SK-N-SH (cell line): ENCODE measurements at regions not wholly inside any gene's neighbourhood (a gene's known extent, or its start where the extent isn't known, plus 50 kb on each side); places are given as distances from the start of the nearest gene placed in this dataset.

Experiments
- CTCF ChIA-PET: fragments of 300-600, 350-600 bp; formaldehyde crosslinking; extraction: SDS; loops from one replicate; lab custom pipeline; 2021; lab: Yijun Ruan, JAX
- POLR2A ChIA-PET: fragments of 350-600 bp; sonication (Branson Sonifier 250); formaldehyde crosslinking; extraction: SDS; loops from one replicate; lab custom pipeline; 2020; ENCODE audit warnings: antibody characterized with exemption, inconsistent platforms; lab: Yijun Ruan, JAX
- DNase-seq: peaks from one replicate; pipeline ENCODE4 v3.0.0; 2012
- H2AFZ ChIP-seq: fragments of 200-600 bp; sonication (generic); 2 replicates; pipeline ENCODE4 v1.8.1; 2016; ENCODE audit warnings: antibody characterized with exemption, mild to moderate bottlenecking, low read depth
- H3F3A ChIP-seq: fragments of 200-600 bp; sonication (generic); replicated peaks from 2 replicates; pipeline ENCODE3; 2016; ENCODE audit warnings: antibody characterized with exemption, mild to moderate bottlenecking; ENCODE audit not compliant: insufficient read depth
- H3K27ac ChIP-seq, 2 experiments: fragments of 200-500 bp in 1 of 2; fragments of 200-600 bp in 1 of 2; sonication (Bioruptor generic) in 1 of 2; sonication (generic), shearing (Covaris generic) in 1 of 2; 2 replicates each; pipeline versions ENCODE4 v1.5.1 to v1.6.1; 2014 to 2016; ENCODE audit warnings: low read depth in 2 of 2, inconsistent platforms in 1 of 2, low read length in 1 of 2, mild to moderate bottlenecking in 1 of 2, mixed read lengths in 1 of 2
- H3K27me3 ChIP-seq: fragments of 200-600 bp; sonication (generic), shearing (Covaris generic); 2 replicates; pipeline ENCODE4 v1.6.1; 2016; ENCODE audit warnings: mixed run types; ENCODE audit not compliant: insufficient read depth
- H3K36me3 ChIP-seq, 2 experiments: fragments of 200-500 bp in 1 of 2; fragments of 200-600 bp in 1 of 2; sonication (Bioruptor generic) in 1 of 2; sonication (generic) in 1 of 2; replicated peaks in 1 of 2; 2 replicates each; pipeline versions ENCODE3 to v1.5.1; 2014 to 2016; ENCODE audit warnings: low read length in 1 of 2, mild to moderate bottlenecking in 1 of 2; ENCODE audit not compliant: insufficient read depth in 2 of 2, control insufficient read depth in 1 of 2
- H3K4me1 ChIP-seq, 2 experiments: fragments of 200-500 bp in 1 of 2; fragments of 200-600 bp in 1 of 2; sonication (Bioruptor generic) in 1 of 2; sonication (generic), shearing (Covaris generic) in 1 of 2; 2 replicates each; pipeline versions ENCODE4 v1.5.1 to v1.6.1; 2014 to 2016; ENCODE audit warnings: low read depth in 1 of 2, low read length in 1 of 2, mixed run types in 1 of 2; ENCODE audit not compliant: insufficient read depth in 2 of 2, control insufficient read depth in 1 of 2
- H3K4me2 ChIP-seq: fragments of 200-600 bp; sonication (generic), shearing (Covaris generic); 2 replicates; pipeline ENCODE4 v1.6.1; 2017; ENCODE audit warnings: mixed run types
- H3K4me3 ChIP-seq, 2 experiments: fragments of 200-500 bp in 1 of 2; fragments of 200-600 bp in 1 of 2; sonication (Bioruptor generic) in 1 of 2; sonication (generic), shearing (Covaris generic) in 1 of 2; 2 replicates each; pipeline versions ENCODE4 v1.5.1 to v1.8.1; 2014 to 2016; ENCODE audit warnings: low read depth in 2 of 2, inconsistent platforms in 1 of 2, low read length in 1 of 2, mild to moderate bottlenecking in 1 of 2, mixed read lengths in 1 of 2, moderate library complexity in 1 of 2
- H3K79me2 ChIP-seq: fragments of 200-600 bp; sonication (generic); 2 replicates; pipeline ENCODE4 v1.8.1; 2017; ENCODE audit warnings: mild to moderate bottlenecking; ENCODE audit not compliant: insufficient read depth
- H3K9ac ChIP-seq: fragments of 200-600 bp; sonication (generic); 2 replicates; pipeline ENCODE4 v1.6.1; 2017; ENCODE audit warnings: mixed run types
- H3K9me2 ChIP-seq: fragments of 200-600 bp; sonication (generic); 2 replicates; pipeline ENCODE4 v1.6.1; 2017; ENCODE audit warnings: mixed run types
- H3K9me3 ChIP-seq: fragments of 200-600 bp; sonication (generic); 2 replicates; pipeline ENCODE4 v1.6.1; 2017; ENCODE audit warnings: mixed run types, mild to moderate bottlenecking, moderate library complexity
- H4K20me1 ChIP-seq: fragments of 200-600 bp; sonication (generic); 2 replicates; pipeline ENCODE4 v1.6.1; 2017; ENCODE audit warnings: mild to moderate bottlenecking, mixed run types; ENCODE audit not compliant: insufficient read depth
- CHD2 ChIP-seq: fragments of 150-350 bp; IDR thresholded peaks from 2 replicates; pipeline ENCODE4 v1.6.1; 2018; ENCODE audit warnings: low read length; ENCODE audit not compliant: partially characterized antibody
- FOXJ3 ChIP-seq: sonication (generic); formaldehyde crosslinking; IDR thresholded peaks from 2 replicates; pipeline ENCODE4 v1.5.1; 2020; ENCODE audit warnings: mild to moderate bottlenecking, missing genetic modification reagents
- GABPA ChIP-seq: IDR thresholded peaks from 2 replicates; pipeline ENCODE4 v1.4.0; 2012; ENCODE audit warnings: low read depth, mild to moderate bottlenecking
- GATA2 ChIP-seq: sonication (generic); formaldehyde crosslinking; IDR thresholded peaks from 2 replicates; pipeline ENCODE4 v1.5.0; 2020; ENCODE audit warnings: mild to moderate bottlenecking, missing genetic modification reagents
- JUND ChIP-seq: IDR thresholded peaks from 2 replicates; pipeline ENCODE4 v1.4.0; 2012
- MEF2A ChIP-seq: IDR thresholded peaks from 2 replicates; pipeline ENCODE4 v1.4.0; 2012; ENCODE audit warnings: low read depth, borderline replicate concordance
- MXI1 ChIP-seq: IDR thresholded peaks from 2 replicates; pipeline ENCODE4 v1.6.1; 2012; ENCODE audit warnings: mild to moderate bottlenecking, low read depth, low read length, improper control_type of control experiment
- RAD21 ChIP-seq: IDR thresholded peaks from 2 replicates; pipeline ENCODE4 v1.6.1; 2012; ENCODE audit warnings: mild to moderate bottlenecking, low read length
- SIN3A ChIP-seq: IDR thresholded peaks from 2 replicates; pipeline ENCODE4 v1.6.1; 2012; ENCODE audit warnings: low read depth, mild to moderate bottlenecking, low read length, moderate library complexity, borderline replicate concordance
- TAF1 ChIP-seq: IDR thresholded peaks from 2 replicates; pipeline ENCODE4 v1.6.1; 2012; ENCODE audit warnings: low read depth, mild to moderate bottlenecking, low read length, moderate library complexity, borderline replicate concordance
- TCF12 ChIP-seq: IDR thresholded peaks from 2 replicates; pipeline ENCODE4 v1.4.0; 2012
- TEAD4 ChIP-seq: IDR thresholded peaks from 2 replicates; pipeline ENCODE4 v1.4.0; 2012; ENCODE audit warnings: mild to moderate bottlenecking, borderline replicate concordance; ENCODE audit not compliant: insufficient read depth
- YY1 ChIP-seq: IDR thresholded peaks from 2 replicates; pipeline ENCODE4 v1.4.0; 2012; ENCODE audit warnings: low read depth, mild to moderate bottlenecking
- WGBS: methylation state at CpG from one replicate; pipeline ENCODE4 v1.1.6; 2017; ENCODE audit warnings: low lambda C conversion rate; 5-methylcytosine and 5-hydroxymethylcytosine counted together
- TF ChIP-seq, protein P1 (sequence below): fragments of 200-600 bp; sonication (generic); IDR thresholded peaks from 2 replicates; pipeline ENCODE4 v1.6.1; 2017; ENCODE audit warnings: antibody characterized with exemption, mild to moderate bottlenecking, moderate library complexity
- TF ChIP-seq, protein P2 (sequence below): fragments of 150-350 bp; IDR thresholded peaks from 2 replicates; pipeline ENCODE4 v1.6.1; 2016; ENCODE audit warnings: mild to moderate bottlenecking, low read depth, low read length
- TF ChIP-seq, protein P3 (sequence below): IDR thresholded peaks from 2 replicates; pipeline ENCODE4 v1.4.0; 2012; ENCODE audit warnings: low read depth, borderline replicate concordance
- TF ChIP-seq, protein P4 (sequence below): IDR thresholded peaks from 2 replicates; pipeline ENCODE4 v1.4.0; 2012; ENCODE audit warnings: low read depth

DNA sequence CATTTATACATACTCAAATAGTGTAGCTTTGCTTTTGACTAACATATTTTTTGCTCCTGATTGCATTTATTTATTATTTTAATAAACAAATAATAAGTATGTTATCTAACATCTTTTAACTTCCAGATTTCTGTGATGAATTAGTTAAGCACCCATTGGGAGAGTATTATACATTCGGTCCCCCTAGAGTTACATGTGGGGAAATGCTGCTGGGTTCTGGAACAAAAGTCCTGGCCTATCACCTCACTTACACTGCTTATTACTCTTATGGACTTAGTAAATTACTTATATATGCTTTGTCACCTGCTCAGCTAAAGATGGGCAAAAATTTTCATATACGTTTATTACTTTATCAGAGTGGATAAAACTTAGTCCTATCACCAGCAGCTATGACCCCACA is 1163.0 kb downstream of the FAM181B start:
- Histone ChIP-seq H3F3A (no peaks in the 10 kb centered on the region), H4K20me1 (no peaks in the 10 kb centered on the region), H3K4me1 (no peaks in the 10 kb centered on the region; a peak in 1 of 4 replicates), H3K9me3 (no peaks in the 10 kb centered on the region), H3K27ac (no peak overlapping the region), H3K9me2 (no peaks in the 10 kb centered on the region), H3K4me3 (no peak overlapping the region), H3K36me3 (no peaks in the 10 kb centered on the region), H2AFZ (no peak overlapping the region), H3K79me2 (no peaks in the 10 kb centered on the region), H3K27me3 (no peaks in the 10 kb centered on the region), H3K4me2 (no peak overlapping the region), H3K9ac (no peak overlapping the region)
- ChIA-PET POLR2A (no interaction called here), CTCF (no interaction called here)
- 9% methylated on average over 2 of the region's 2 CpGs for WGBS
- no peak for TF ChIP-seq MXI1
- no peak for TF ChIP-seq FOXJ3 (CRISPR knock-in tag)
- no peak for TF ChIP-seq TEAD4
- TF ChIP-seq GABPA: no peak
- no peak for TF ChIP-seq TCF12
- DNase-seq: no peak

DNA sequence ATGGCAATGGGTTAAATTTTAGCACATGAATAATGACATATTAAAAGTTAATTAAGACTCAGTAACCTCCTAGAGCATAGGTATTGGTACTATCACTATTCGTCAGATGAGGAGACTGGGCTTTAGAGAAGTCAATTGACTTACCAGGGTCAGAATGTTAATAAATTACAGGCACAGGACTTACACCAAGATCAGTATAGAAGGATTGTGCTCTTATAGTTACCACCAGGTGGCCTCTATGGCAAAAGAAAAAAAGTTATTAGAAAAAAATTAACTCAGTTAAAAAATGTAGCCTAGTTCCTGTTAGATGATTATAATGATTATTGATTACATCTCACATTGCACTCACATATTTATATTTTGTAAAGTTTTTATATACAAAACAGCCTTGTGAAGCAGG is 1163.7 kb downstream of the FAM181B start:
- H4K20me1 ChIP-seq: no peaks in the 10 kb centered on the region
- no peak for DNase-seq
- H2AFZ ChIP-seq: no peak overlapping the region
- H3K9ac ChIP-seq: no peak overlapping the region
- no peak overlapping the region for H3K27ac ChIP-seq
- ChIA-PET CTCF (no interaction called here), POLR2A (no interaction called here)
- no peaks in the 10 kb centered on the region for H3F3A ChIP-seq
- no peaks in the 10 kb centered on the region; a peak in 1 of 4 replicates for H3K4me1 ChIP-seq
- no peaks in the 10 kb centered on the region for H3K9me3 ChIP-seq
- H3K4me2 ChIP-seq: no peak overlapping the region
- H3K36me3 ChIP-seq: no peaks in the 10 kb centered on the region
- no peaks in the 10 kb centered on the region for H3K9me2 ChIP-seq
- 5% methylated on average over 1 of the region's 1 CpG for WGBS
- no peak overlapping the region for H3K4me3 ChIP-seq
- TF ChIP-seq, protein P1, sequence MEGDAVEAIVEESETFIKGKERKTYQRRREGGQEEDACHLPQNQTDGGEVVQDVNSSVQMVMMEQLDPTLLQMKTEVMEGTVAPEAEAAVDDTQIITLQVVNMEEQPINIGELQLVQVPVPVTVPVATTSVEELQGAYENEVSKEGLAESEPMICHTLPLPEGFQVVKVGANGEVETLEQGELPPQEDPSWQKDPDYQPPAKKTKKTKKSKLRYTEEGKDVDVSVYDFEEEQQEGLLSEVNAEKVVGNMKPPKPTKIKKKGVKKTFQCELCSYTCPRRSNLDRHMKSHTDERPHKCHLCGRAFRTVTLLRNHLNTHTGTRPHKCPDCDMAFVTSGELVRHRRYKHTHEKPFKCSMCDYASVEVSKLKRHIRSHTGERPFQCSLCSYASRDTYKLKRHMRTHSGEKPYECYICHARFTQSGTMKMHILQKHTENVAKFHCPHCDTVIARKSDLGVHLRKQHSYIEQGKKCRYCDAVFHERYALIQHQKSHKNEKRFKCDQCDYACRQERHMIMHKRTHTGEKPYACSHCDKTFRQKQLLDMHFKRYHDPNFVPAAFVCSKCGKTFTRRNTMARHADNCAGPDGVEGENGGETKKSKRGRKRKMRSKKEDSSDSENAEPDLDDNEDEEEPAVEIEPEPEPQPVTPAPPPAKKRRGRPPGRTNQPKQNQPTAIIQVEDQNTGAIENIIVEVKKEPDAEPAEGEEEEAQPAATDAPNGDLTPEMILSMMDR: peak; percentile 22; the same call in 1 of the 2 replicates
- TF ChIP-seq CHD2: no peak
- no peaks in the 10 kb centered on the region for H3K79me2 ChIP-seq
- H3K27me3 ChIP-seq: no peaks in the 10 kb centered on the region

DNA sequence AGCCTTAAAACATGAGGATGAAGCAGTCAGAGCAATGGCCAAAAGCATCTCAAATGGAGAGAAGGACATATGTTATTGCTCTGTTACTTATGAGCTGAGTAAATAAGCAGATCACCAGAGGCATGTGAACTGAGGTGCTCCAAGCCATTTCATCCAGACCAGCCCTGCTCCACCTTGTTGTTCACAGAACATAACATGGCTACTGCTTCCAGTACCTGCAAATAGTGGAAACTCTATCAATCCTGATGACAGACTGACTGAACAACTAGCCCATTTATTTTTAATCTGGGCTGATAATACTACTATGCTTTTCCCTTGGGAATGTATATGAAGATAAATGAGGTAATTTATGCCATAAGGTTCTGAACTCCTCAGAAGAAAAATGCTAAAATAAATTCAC is 1164.7 kb downstream of the FAM181B start:
- no peak for DNase-seq
- H3K9me3 ChIP-seq: no peaks in the 10 kb centered on the region
- CTCF ChIA-PET: no interaction called here
- no peaks in the 10 kb centered on the region for H3K9me2 ChIP-seq
- H4K20me1 ChIP-seq: no peaks in the 10 kb centered on the region
- H3K27me3 ChIP-seq: no peaks in the 10 kb centered on the region
- no peak overlapping the region for H3K27ac ChIP-seq
- H3K4me3 ChIP-seq: no peak overlapping the region
- no peaks in the 10 kb centered on the region for H3F3A ChIP-seq
- no peak overlapping the region for H3K9ac ChIP-seq
- H3K79me2 ChIP-seq: no peaks in the 10 kb centered on the region
- no peak overlapping the region for H3K4me2 ChIP-seq
- POLR2A ChIA-PET: no interaction called here
- H3K36me3 ChIP-seq: no peaks in the 10 kb centered on the region
- no peak overlapping the region for H2AFZ ChIP-seq
- no peaks in the 10 kb centered on the region for H3K4me1 ChIP-seq
- TF ChIP-seq, protein P1: no peak
- TF ChIP-seq YY1 (no peak), GATA2 (no peak), RAD21 (no peak), SIN3A (no peak), JUND (no peak), MEF2A (no peak), TAF1 (no peak)
- TF ChIP-seq, protein P2, sequence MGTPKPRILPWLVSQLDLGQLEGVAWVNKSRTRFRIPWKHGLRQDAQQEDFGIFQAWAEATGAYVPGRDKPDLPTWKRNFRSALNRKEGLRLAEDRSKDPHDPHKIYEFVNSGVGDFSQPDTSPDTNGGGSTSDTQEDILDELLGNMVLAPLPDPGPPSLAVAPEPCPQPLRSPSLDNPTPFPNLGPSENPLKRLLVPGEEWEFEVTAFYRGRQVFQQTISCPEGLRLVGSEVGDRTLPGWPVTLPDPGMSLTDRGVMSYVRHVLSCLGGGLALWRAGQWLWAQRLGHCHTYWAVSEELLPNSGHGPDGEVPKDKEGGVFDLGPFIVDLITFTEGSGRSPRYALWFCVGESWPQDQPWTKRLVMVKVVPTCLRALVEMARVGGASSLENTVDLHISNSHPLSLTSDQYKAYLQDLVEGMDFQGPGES: no peak
- TF ChIP-seq, protein P3, sequence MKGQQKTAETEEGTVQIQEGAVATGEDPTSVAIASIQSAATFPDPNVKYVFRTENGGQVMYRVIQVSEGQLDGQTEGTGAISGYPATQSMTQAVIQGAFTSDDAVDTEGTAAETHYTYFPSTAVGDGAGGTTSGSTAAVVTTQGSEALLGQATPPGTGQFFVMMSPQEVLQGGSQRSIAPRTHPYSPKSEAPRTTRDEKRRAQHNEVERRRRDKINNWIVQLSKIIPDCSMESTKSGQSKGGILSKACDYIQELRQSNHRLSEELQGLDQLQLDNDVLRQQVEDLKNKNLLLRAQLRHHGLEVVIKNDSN: no peak
- TF ChIP-seq, protein P4, sequence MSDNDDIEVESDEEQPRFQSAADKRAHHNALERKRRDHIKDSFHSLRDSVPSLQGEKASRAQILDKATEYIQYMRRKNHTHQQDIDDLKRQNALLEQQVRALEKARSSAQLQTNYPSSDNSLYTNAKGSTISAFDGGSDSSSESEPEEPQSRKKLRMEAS: no peak
